Skin of body (tissue), 1 donor: ENCODE measurements at regions not wholly inside any gene's neighbourhood (a gene's known extent, or its start where the extent isn't known, plus 50 kb on each side); places are given as distances from the start of the nearest gene placed in this dataset.
"Not testable (repeated sequence)": the region's sequence is repeated elsewhere in the genome, so short reads cannot be mapped to it uniquely, and the experiment has no call there.

Source experiments
- DNase-seq: peaks from one replicate; lab custom pipeline; 2025; lab: John Stamatoyannopoulos, UW

- no peak for DNase-seq
Measured at GRCh38 chr2:242002944-242003343, 133.4 kb downstream of the RTP5 start.

- DNase-seq, result no peak
Measured at GRCh38 chr2:242004223-242004901, 134.8 kb downstream of the RTP5 start.

GRCh38 chr2:242004902-242005230 is 135.3 kb downstream of the RTP5 start:
- no peak for DNase-seq

- not testable (repeated sequence) for DNase-seq
Measured at GRCh38 chr2:242006091-242006634, 136.6 kb downstream of the RTP5 start.

GRCh38 chr2:242008908-242009307 is 139.4 kb downstream of the RTP5 start:
- not testable (repeated sequence) for DNase-seq

GRCh38 chr2:242009846-242010245 is 140.3 kb downstream of the RTP5 start:
- not testable (repeated sequence) for DNase-seq

GRCh38 chr2:242010252-242011166 is 141.0 kb downstream of the RTP5 start:
- not testable (repeated sequence) for DNase-seq

GRCh38 chr2:242011167-242011513 is 141.6 kb downstream of the RTP5 start:
- DNase-seq, result no peak

- no peak for DNase-seq
Measured at GRCh38 chr2:242011516-242011915, 142.0 kb downstream of the RTP5 start.

- no peak for DNase-seq
Measured at GRCh38 chr2:242011991-242012764, 142.6 kb downstream of the RTP5 start.

- DNase-seq, result no peak
Measured at GRCh38 chr2:242012956-242013764, 143.6 kb downstream of the RTP5 start.

GRCh38 chr2:242013771-242014170 is 144.2 kb downstream of the RTP5 start:
- no peak for DNase-seq

GRCh38 chr2:242015108-242016065 is 145.9 kb downstream of the RTP5 start:
- DNase-seq, result no peak

GRCh38 chr2:242017086-242017485 is 147.6 kb downstream of the RTP5 start:
- DNase-seq, result no peak

- DNase-seq, result not testable (repeated sequence)
Measured at GRCh38 chr2:242018416-242018815, 148.9 kb downstream of the RTP5 start.

- no peak for DNase-seq
Measured at GRCh38 chr2:242019344-242019743, 149.8 kb downstream of the RTP5 start.

- no peak for DNase-seq
Measured at GRCh38 chr2:242020196-242021004, 150.9 kb downstream of the RTP5 start.

- no peak for DNase-seq
Measured at GRCh38 chr2:242022550-242023290, 153.2 kb downstream of the RTP5 start.
